ENCODE measurements at regions not wholly inside any gene's neighbourhood (a gene's known extent, or its start where the extent isn't known, plus 50 kb on each side); places are given as distances from the start of the nearest gene placed in this dataset.

DNA sequence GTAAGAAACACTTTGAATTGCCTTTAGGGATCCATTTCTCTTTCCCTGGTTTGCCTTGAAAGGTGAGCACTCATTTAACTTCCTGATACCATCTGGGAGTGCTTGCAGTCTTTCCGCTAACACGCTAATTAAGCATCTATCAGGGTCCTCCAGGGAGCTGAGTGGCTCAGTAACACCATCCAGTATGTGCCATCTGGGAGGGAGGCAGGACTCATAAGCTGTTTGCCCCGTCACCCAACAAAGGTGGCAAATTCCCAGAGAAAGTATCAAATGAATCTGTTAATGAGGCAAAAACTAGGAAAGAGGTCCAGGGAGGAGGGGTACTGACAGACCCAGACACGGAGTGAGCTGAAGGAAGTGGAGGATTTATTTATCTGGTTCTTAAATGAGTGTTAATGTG is 430.9 kb downstream of the HLX start:
- Histone ChIP-seq H3K4me1 (ENCODE audit: insufficient read depth, low read length, severe bottlenecking) (no peaks in the 10 kb centered on the region), H3K9ac (ENCODE audit: low read length) (no peak overlapping the region), H3K27ac (ENCODE audit: low read depth, low read length, poor library complexity, severe bottlenecking) (no peak overlapping the region), H3K4me2 (ENCODE audit: low read length) (no peak overlapping the region), H3K79me2 (ENCODE audit: insufficient read depth, low read length) (no peaks in the 10 kb centered on the region), H3F3A (ENCODE audit: insufficient read depth, low read length) (no peaks in the 10 kb centered on the region), H3K27me3 (ENCODE audit: insufficient read depth, low read length) (no peaks in the 10 kb centered on the region), H3K36me3 (ENCODE audit: insufficient read depth, low read length) (no peaks in the 10 kb centered on the region), H2AFZ (ENCODE audit: low read length) (no peak overlapping the region), H3K4me3 (ENCODE audit: low read depth, low read length, poor library complexity, severe bottlenecking) (no peak overlapping the region), H4K20me1 (ENCODE audit: insufficient read depth, low read length) (no peaks in the 10 kb centered on the region), H3K9me2 (ENCODE audit: low read depth, low read length) (no peaks in the 10 kb centered on the region), H3K9me3 (ENCODE audit: low read length) (no peaks in the 10 kb centered on the region)
- TF ChIP-seq, protein P1, sequence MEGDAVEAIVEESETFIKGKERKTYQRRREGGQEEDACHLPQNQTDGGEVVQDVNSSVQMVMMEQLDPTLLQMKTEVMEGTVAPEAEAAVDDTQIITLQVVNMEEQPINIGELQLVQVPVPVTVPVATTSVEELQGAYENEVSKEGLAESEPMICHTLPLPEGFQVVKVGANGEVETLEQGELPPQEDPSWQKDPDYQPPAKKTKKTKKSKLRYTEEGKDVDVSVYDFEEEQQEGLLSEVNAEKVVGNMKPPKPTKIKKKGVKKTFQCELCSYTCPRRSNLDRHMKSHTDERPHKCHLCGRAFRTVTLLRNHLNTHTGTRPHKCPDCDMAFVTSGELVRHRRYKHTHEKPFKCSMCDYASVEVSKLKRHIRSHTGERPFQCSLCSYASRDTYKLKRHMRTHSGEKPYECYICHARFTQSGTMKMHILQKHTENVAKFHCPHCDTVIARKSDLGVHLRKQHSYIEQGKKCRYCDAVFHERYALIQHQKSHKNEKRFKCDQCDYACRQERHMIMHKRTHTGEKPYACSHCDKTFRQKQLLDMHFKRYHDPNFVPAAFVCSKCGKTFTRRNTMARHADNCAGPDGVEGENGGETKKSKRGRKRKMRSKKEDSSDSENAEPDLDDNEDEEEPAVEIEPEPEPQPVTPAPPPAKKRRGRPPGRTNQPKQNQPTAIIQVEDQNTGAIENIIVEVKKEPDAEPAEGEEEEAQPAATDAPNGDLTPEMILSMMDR (IDR thresholded peaks at IDR 0.05; ENCODE audit: low read length), result no peak
- TF ChIP-seq EZH2 (IDR thresholded peaks at IDR 0.05; ENCODE audit: borderline replicate concordance, low read length), result no peak

DNA sequence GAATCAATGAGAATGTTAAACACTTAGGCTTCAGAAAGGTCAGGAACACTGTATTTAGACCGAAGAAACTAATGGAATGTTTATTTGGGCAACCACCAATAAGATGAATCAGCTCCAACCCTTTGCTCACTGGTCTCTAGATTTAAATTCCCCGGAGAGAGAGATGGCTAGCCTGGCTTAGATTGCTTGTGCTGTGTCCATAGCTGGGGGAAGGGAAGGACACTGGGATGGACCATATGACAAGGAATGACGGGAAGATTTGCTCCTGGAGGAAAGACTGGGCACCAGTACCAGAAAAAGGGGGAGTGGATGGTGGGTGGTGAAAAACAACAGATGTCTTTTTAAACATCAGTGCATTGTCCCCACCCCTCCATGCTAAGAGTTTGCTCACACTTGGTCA is 426.6 kb downstream of the DUSP10 start:
- Histone ChIP-seq H4K20me1 (ENCODE audit: insufficient read depth, low read length) (no peaks in the 10 kb centered on the region), H3K4me1 (ENCODE audit: insufficient read depth, low read length, severe bottlenecking) (no peaks in the 10 kb centered on the region), H3K4me3 (ENCODE audit: low read depth, low read length, poor library complexity, severe bottlenecking) (no peak overlapping the region), H3K79me2 (ENCODE audit: insufficient read depth, low read length) (no peaks in the 10 kb centered on the region), H3K9me2 (ENCODE audit: low read depth, low read length) (no peaks in the 10 kb centered on the region), H3K36me3 (ENCODE audit: insufficient read depth, low read length) (no peaks in the 10 kb centered on the region), H3K9ac (ENCODE audit: low read length) (no peak overlapping the region), H3K27me3 (ENCODE audit: insufficient read depth, low read length) (no peaks in the 10 kb centered on the region), H2AFZ (ENCODE audit: low read length) (no peak overlapping the region), H3K27ac (ENCODE audit: low read depth, low read length, poor library complexity, severe bottlenecking) (no peak overlapping the region), H3K4me2 (ENCODE audit: low read length) (no peak overlapping the region), H3F3A (ENCODE audit: insufficient read depth, low read length) (no peaks in the 10 kb centered on the region), H3K9me3 (ENCODE audit: low read length) (no peaks in the 10 kb centered on the region)
- no peak for TF ChIP-seq EZH2 (IDR thresholded peaks at IDR 0.05; ENCODE audit: borderline replicate concordance, low read length)
- TF ChIP-seq, protein P1 (IDR thresholded peaks at IDR 0.05; ENCODE audit: low read length), result no peak

DNA sequence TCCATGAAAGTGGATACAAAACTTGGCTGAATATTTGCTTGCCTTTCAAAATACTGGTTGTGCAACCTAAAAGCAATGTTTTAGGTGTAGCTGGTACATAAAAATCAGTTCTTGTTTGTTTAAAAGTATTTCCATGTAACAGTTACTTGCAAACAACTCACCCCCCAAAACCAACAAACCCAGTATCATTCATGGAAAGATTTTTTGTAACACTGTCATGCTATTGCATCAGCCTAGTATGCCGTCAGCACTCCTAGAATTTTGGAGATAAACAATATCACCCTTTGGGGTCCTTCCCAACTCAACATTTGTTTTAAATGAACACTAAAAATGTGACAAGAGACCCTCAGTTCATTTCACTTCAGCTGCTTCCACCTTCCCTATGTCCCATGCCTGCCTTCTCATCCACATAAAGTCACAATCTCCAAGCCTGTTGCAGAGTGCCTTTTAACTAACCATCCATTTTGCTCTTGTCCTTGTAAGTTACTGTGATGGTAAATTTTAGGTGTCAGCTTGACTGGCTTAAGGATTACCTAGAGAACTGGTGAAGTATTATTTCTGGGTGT is 425.3 kb downstream of the DUSP10 start:
- Histone ChIP-seq H3K9me2 (ENCODE audit: low read depth, low read length) (no peaks in the 10 kb centered on the region), H3K27ac (ENCODE audit: low read depth, low read length, poor library complexity, severe bottlenecking) (no peak overlapping the region)

More for the DNA sequence above, 425.3 kb downstream of the DUSP10 start:
- no peaks in the 10 kb centered on the region for H3F3A ChIP-seq (ENCODE audit: insufficient read depth, low read length)
- TF ChIP-seq, protein P1 (IDR thresholded peaks at IDR 0.05; ENCODE audit: low read length), result no peak
- H3K4me2 ChIP-seq (ENCODE audit: low read length), result no peak overlapping the region
- no peaks in the 10 kb centered on the region for H3K9me3 ChIP-seq (ENCODE audit: low read length)
- H2AFZ ChIP-seq (ENCODE audit: low read length), result no peak overlapping the region
- no peaks in the 10 kb centered on the region for H3K79me2 ChIP-seq (ENCODE audit: insufficient read depth, low read length)
- no peaks in the 10 kb centered on the region for H4K20me1 ChIP-seq (ENCODE audit: insufficient read depth, low read length)
- H3K27me3 ChIP-seq (ENCODE audit: insufficient read depth, low read length), result no peaks in the 10 kb centered on the region
- H3K4me3 ChIP-seq (ENCODE audit: low read depth, low read length, poor library complexity, severe bottlenecking), result no peak overlapping the region
- H3K4me1 ChIP-seq (ENCODE audit: insufficient read depth, low read length, severe bottlenecking), result no peaks in the 10 kb centered on the region
- no peaks in the 10 kb centered on the region for H3K36me3 ChIP-seq (ENCODE audit: insufficient read depth, low read length)
- H3K9ac ChIP-seq (ENCODE audit: low read length), result no peak overlapping the region
